GM21381 (cell line): ENCODE measurements at regions not wholly inside any gene's neighbourhood (a gene's known extent, or its start where the extent isn't known, plus 50 kb on each side); places are given as distances from the start of the nearest gene placed in this dataset.

Experiments
- ATAC-seq: cut with Tn5 transposase; IDR thresholded peaks from one replicate; pipeline ENCODE4 v1.9.1; 2021; ENCODE audit warnings: mild to moderate bottlenecking, moderate library complexity; ENCODE audit not compliant: unreplicated experiment

DNA sequence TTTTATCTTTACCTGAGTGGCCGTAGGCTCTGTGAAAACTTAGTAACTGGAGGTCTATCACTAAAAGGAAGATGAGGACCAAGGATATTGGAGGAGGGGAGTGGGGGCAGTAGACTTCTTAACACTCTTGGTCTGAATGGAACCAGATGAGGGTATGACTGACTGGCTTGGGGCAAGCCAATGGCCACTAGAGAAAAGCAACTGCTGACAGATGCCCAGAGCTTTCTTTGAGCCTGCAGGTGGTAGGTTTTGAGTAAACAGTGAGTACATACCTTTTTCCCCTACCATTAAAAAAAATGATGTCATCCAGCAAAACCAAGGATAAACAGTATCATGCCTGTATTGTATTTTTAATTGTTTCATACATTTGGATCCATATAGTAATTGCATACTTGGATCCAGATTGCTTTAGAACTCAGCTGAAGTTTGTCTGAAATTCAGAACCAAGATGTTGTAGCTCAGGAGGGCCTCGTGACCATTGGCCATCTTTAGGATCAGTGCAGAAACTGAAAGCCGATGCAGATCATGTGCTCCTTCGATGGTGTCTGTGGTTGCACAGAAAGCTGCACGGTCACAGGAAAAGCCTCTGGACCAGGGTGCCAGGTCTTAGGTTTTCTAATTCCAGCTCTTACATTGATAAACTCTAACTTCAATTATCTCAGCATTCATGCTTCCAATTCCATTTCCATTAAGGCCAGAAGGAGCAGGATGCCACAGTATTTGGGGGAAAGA is 131.0 kb downstream of the PDGFRA start:
- no peak for ATAC-seq

DNA sequence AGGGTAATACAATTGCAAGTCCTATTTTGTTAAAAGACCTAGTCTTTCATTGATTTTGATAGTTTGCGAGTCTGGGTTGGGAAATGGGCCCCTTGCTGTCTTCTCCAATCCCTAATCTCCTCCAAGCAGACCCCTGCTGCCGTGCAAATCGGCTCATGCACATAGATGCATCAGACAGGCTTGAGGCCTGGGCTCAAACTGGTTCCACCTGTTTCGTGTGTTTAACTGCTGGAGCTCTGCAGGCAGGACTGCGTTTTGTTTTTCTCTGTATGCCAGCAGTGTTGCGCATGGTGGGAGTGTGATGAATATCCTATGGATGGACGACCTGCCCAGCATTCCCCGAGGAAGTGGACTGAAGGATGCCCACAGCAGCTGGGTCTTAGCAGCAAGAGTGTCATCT is 133.9 kb downstream of the PDGFRA start:
- no peak for ATAC-seq

DNA sequence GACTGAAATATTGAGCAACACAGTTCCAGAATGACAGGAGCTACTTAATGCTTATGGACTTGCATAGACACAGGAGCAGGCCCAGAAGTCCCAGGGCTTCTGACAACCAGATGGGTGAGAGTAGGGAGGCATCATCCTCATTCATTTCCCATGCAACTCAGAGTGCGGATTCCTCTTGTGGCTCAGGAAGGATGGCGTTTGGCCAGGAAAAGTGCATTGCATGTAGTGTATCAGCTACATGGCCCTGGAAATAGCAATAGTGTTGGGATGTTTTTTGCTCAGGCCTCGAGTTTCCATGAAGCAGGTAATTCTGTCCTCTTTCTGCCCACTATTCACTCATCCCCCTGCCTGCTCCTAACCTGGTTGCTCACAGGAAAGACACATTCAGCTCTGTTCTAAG is 136.6 kb downstream of the PDGFRA start:
- ATAC-seq = no peak

DNA sequence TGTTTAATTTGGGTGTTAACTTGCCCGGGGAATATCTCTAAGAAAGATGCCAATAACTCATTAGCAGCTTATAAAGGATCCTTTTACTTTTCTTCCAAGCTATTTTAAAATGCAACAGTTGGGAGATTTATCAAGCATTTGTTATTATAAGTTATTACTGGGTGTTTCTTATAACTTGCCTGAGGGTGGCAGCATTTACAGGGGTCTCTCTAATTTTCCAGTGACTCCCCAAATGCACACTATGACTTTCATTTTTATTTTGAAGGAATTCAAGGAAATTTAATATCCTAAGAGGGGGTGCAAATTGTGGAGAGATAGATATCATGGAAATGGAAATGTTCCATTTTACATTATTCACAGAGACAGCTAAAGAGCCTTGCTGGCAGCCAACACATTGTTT is 138.0 kb downstream of the PDGFRA start:
- ATAC-seq = no peak

DNA sequence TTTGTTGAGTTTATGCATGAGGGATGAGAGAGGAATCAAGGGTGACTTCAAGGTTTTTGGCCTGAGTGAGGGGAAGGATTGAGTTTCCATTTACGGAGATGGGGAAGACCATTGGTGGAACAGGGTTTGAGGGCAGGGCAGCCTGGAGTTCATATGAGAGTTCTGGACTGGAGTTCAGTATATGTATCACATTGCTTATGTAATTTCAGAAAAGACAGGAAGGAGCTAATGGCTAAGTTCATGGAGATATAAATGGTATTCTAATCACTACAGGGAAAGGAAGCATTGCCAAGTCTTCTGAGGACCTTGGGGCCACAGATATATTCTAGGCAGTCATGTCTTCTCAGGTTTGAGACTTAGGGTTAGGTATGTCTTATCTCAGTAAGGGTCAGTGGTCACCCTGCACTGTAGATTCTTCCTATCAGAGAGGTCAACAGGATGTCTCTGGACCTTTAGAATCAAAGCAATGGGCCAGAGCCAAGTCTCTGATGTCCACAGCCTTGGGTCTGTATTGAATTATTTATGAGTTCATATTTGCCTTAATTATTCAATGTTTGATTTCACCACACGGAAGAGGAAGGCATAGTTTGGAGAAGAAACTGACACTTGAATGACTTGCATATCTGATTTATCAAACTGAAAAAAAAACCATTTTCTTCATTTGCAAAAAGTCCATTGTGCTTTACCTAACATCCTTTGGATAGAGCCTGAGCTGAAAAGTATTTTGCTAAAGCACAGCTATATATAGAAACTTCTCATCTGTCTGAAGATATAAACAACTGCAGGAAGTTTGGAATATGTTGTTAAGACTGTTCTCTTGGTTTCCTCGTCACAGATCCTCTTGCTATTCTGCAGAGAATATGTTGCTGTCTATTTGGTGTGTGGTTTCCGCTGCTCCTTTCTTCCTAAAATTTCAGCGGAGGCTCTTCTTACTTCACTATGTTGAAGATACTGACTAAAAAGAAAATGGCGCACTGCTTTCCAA is 139.5 kb downstream of the PDGFRA start:
- no peak for ATAC-seq

DNA sequence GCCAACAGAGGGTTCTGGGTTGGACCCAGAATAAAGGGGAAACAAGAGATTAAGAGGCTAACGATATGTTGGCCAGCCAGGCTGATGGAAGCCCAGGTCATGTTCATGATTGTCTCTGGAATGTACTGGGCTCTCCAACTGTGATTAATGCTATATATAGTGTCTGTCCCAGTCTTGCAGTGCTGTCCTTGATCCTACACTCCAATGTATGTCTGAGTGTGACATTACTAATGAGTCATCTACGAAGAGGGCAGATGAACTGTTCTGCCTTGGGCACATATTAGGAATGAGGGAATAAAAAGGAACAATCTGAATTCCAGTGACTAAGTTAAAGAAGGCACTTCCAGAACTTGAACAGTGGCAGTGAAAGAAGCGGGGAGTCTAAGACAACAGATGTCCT is 142.1 kb downstream of the PDGFRA start:
- ATAC-seq = no peak

DNA sequence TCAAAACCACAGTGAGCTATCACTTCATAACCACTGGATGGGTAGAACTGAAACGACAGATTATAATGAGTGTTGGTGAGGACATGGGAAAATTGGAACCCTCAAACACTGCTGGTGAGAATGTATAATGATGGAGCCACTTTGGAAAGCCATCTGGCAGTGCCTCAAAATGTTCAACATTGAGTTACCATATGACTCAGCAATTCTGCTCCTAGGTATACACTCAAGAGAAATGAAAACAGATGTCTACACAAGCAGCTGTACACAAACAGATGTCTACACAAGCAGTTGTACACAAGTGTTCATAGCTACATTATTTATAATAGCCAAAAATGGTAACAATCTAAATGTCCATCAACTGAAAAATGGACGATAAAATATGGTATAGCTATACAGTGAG is 143.9 kb downstream of the PDGFRA start:
- no peak for ATAC-seq

DNA sequence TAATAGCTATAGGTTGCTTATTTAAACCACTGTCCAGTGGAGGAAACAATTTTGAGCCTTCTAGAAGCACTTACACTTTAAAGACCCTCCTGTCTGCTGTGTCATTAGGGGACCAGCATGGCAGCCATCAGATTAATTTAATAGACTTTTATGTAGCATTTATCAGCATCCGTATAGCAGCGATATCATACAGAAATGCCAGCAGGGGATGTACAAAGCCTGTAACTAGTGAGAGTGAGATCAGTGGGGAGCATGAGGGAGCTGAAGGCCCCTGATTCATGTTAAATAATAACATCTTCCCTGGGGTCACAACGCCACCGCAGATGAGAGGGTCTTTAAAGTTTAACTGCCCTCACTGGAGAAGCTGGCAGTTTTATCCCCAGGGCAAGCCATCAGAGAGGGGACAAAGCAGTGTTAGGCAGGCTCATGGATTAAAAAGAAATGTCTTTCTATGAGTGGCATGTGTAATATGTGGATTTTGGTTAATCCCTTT is 144.7 kb downstream of the PDGFRA start:
- ATAC-seq = no peak

DNA sequence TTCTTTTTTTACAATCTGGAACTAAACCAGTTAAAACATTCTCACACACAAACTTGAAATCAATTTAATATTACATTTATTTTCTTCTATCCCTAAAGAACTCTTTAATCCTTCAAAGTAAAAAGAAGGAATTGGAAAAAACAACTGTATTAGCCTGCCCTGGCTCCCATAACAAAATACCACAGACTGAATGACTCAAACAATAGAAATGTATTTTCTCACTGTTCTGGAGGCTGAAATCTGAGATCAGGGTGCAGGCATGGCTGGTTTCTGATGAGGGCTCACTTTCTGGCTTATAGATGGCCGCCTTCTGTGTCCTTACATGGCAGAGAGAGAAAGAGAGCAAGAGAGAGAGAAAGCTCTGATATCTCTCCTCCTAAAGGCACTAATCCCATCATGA is 149.4 kb downstream of the PDGFRA start:
- no peak for ATAC-seq

DNA sequence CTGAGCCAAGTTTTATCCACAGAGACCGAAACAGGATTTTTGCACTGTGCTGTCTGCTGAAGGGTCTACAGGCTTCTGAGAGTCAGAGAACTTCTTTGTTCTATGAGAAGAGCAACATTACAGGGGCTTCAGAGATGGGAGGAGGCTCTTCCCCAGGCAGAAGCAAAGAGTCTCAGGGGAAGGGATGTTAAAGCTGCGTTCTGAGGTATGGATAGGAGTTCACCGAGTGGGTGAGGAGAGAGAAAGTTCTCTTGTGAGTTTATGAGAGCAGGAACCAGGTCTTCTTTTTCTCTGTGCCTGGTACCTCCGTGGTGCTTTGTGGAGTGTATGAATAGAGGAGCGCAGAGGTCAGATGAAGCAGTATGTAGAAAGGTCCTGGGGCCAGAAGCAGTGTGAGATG is 155.1 kb downstream of the PDGFRA start:
- ATAC-seq = no peak

DNA sequence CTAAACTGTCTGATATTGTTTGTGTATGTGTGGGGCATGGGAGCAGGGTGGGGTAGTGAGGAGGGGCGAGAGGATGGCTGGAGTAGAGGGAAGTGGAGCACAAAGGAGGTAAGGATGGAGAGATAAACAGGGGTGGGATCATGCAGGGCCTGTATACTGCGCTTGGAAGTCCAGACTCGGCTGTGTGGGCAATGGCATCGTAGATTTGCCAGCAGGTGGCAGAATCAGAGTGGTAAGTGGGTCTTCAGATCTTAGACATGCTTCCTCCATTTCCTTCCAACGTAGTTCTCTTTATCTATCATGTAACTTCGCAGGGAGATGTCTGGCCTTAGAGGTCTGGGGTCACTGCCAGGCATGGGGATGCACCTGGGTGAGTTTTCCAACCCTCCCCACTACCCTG is 155.5 kb downstream of the PDGFRA start:
- no peak for ATAC-seq

DNA sequence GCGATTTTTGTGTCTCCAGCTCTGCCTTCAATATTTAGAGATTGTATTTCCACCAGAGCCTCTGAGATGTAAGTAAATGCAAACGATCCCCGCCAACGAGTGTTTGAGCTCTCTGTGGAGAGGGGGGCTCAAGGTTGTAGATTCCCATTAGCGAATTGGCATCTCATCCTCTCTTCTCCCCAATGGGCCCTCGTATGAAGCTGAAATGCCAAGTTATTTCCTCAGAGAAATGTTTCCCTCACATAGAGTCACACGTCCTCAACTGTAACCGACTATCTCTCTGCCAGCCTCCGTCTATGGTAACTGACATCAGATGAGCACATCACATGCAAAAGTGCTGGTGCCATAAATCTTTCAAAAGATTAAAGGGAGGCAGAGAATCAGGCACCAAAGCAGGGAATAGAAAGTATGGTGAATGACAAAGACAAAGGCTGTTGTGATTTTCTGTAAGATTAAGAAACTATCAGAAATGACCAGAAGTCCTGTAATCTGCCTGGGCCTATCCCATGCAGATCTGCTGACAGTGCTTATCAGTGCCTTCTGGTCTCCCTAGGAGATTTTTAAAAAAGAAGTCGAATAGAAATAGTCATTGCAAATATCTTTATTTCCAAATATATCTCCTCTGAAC is 157.1 kb downstream of the PDGFRA start:
- no peak for ATAC-seq

DNA sequence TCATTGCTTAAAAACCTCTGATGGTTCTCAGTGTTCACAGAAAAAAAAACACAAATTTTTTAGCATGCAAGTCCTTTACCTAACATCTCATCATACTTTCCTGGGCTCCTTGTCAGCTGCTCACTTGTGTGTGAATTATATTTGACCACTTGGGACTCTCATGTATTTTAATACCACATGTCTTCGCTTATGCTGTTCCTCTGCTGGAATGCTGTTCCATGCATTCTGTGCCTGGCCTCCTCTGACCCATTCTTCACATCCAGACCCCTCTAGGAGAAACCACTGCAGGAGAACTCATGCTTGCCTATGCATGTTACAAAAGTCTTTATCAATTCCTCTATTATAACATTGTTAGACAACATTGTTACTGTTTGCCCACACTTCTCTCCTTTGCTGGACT is 157.6 kb downstream of the PDGFRA start:
- no peak for ATAC-seq

DNA sequence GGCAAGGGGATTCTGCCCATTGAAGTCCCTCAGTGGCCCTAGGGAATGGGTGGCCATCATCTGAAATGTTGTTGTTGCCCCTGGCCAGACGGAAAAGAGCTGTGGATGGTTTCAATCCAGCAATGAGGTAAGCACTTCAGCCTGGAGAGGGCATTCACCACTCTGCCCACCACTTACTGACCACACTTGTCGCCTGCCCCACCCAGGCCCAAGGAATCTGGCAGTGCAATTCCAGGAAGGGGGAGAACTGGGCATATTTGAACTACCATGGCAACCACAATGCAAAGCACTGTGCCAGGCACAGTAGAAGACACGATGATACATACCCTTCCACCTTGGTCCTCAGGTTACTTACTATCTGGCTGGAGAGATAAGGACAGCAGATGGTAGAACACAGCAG is 161.6 kb downstream of the PDGFRA start:
- no peak for ATAC-seq

DNA sequence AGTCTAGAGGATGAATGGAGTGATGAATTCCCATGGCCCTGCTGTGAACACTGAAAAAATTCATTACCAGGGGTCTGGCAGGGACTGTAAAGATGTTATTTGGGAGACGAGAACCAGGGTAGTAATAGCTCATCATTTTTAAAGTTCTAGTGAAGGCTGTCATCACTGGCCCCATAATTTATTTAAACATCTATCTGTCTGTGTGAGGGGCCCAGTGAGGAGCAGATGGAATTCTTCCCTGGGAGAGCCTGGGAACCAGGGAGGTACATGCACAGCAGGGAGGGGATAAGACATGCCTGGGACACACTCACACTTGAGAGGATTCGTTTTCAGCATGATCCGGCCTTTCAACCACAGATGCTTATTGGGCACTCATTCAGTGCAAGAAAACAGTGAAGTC is 162.0 kb downstream of the PDGFRA start:
- no peak for ATAC-seq

DNA sequence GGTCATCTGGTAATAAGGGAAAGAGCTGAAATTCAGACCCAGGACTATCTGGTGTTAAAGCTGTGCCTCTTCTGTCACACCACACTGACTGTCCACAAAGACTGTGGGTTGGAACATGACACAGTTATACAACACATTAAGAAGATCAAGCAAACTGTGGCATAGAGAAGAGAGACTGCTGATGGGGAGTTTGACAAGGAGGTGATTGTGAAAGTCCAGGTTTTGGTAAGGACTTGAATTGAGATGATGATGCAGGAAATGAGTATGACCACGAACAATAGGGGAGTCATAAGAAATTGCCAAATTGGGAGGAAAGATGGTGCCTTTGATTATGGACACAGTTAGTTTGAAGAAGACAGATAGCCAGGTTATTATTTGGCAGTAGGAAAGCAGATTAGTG is 163.4 kb downstream of the PDGFRA start:
- no peak for ATAC-seq

DNA sequence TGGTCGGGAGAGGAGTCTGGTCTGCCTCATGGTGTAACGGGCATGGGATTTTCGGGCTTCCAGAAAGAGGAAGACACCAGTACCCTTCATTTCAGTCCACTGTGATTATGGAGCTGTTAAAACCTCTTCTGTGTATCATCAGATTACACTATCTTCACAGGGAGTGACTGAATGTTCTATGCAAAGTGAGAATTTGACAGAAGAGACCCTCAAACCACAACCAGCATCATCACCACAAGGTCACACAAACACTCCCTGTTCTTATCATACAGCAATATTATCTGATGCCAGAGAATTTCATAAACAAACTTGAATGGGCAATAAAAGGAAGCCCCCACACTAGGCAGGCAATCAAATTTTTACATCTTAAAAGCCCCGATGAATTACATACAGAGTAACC is 164.2 kb downstream of the PDGFRA start:
- no peak for ATAC-seq

DNA sequence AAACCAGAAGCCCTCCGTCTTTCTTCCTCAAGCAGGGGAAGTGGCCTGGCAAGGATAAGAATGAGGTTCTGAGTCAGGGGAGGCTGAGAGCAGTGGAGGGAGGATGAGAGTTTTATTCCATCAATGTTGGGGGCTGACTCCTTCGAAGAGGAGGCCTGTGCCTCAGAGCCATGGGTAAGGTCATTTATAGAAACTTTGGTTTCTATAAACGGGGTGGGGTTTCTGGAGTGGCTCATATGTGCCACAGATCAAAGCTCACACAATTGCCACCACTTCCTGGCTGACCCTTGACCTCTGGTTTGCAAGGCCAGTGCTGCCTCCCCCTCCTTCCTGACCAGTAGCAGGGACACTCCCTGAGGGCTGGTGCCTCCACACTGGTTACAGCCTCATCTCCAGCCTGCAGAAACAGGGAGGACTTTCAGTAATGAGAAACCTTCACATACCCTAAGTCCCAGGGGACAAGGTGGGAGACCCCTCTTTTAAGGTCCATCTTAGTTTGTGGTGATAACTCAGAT is 166.0 kb downstream of the PDGFRA start:
- no peak for ATAC-seq

DNA sequence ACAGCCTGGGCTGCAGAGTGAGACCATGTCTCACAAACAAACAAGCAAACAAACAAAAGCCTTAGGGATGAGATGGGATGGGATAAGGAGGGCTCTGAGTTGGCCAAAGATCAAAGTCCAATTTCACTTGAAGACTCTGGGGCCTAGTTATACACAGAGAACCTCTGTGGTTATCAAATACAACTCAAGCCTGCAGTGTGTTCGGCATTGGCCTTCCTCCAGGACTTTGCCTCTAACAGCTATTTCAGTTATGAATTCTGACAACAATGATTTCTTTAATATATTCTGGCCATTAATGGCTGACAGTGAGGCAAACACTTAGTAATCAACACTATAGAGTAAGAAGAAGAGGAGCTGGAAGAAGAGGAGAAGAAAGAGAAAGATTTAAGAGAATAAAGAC is 171.1 kb downstream of the PDGFRA start:
- ATAC-seq = no peak

DNA sequence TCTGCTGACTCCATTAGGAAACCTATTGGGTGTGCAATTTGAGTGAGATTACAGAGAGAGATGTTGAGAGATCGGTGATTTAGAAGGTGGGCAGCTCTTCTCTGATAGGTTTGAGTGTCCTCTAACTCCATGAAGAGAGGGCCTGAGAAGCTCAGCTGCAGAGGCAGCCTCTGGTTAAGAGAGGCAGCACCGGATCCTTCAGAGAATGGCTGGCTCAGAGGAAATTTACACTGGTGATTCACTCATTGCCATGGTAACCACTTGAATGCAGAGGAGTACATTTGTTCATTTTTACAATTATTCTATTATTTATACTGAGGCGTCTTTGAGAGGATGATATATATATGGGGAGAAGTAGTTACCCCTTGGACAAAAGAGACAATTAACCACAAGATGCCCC is 171.7 kb downstream of the PDGFRA start:
- no peak for ATAC-seq

DNA sequence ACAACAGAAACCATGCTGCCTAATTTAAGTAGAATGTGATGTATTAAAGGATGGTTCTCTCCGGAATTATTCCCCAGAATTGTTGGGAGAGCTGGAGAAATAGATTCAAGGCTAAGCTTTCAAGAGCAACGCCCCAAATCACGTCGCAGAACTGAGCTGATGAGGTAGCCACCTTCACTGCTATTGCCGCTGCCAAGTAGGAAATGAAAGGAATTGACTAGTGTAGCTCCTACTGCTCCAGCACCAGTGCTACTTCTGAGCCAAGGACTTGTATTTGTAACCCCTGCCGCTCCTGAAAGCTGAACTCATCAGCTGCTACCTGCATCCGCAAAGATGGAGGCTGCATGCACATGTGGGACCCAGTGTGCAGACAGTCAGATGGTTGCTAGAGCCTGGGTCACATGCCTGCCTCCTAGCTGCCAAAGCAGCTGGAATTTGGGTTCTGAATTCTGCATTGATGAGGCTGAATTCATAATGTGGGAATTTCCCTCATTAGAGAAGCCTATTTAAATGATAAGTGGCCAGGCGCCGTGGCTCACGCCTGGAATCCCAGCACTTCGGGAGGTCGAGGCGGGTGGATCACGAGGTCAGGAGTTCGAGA is 173.9 kb downstream of the PDGFRA start:
- ATAC-seq = no peak
